Loucy (cell line): ENCODE measurements at regions not wholly inside any gene's neighbourhood (a gene's known extent, or its start where the extent isn't known, plus 50 kb on each side); places are given as distances from the start of the nearest gene placed in this dataset.

Experiments
- H2AFZ ChIP-seq: fragments of 200-600 bp; sonication (generic); 2 replicates; pipeline ENCODE4 v1.6.0; 2016; ENCODE audit warnings: antibody characterized with exemption, mild to moderate bottlenecking, low read length, moderate library complexity
- H3F3A ChIP-seq: fragments of 200-600 bp; 2 replicates; pipeline ENCODE4 v1.6.0; 2016; ENCODE audit warnings: antibody characterized with exemption, low read depth, mild to moderate bottlenecking
- H3K27me3 ChIP-seq: fragments of 200-600 bp; sonication (generic); 2 replicates; pipeline ENCODE4 v1.6.1; 2014; ENCODE audit warnings: low read length, mild to moderate bottlenecking; ENCODE audit not compliant: insufficient read depth, poor library complexity, severe bottlenecking
- H3K36me3 ChIP-seq: fragments of 200-600 bp; sonication (generic); 2 replicates; pipeline ENCODE4 v1.6.1; 2016; ENCODE audit warnings: low read length; ENCODE audit not compliant: insufficient read depth
- H3K4me1 ChIP-seq: fragments of 200-600 bp; sonication (generic); 2 replicates; pipeline ENCODE4 v1.5.1; 2014; ENCODE audit warnings: low read length, mild to moderate bottlenecking; ENCODE audit not compliant: insufficient read depth, poor library complexity, severe bottlenecking
- H3K4me2 ChIP-seq: fragments of 200-600 bp; sonication (generic); 2 replicates; pipeline ENCODE4 v1.6.0; 2014; ENCODE audit warnings: antibody characterized with exemption, low read length, low read depth, mild to moderate bottlenecking; ENCODE audit not compliant: poor library complexity, severe bottlenecking
- H3K4me3 ChIP-seq: fragments of 200-600 bp; sonication (generic); 2 replicates; pipeline ENCODE4 v1.5.1; 2014; ENCODE audit warnings: low read length, mild to moderate bottlenecking, mixed read lengths; ENCODE audit not compliant: poor library complexity, severe bottlenecking
- H3K79me2 ChIP-seq: fragments of 200-600 bp; sonication (generic); 2 replicates; pipeline ENCODE4 v1.6.1; 2014; ENCODE audit warnings: low read length; ENCODE audit not compliant: insufficient read depth
- H3K9ac ChIP-seq: fragments of 200-600 bp; sonication (generic); 2 replicates; pipeline ENCODE4 v1.6.0; 2014; ENCODE audit warnings: mild to moderate bottlenecking, low read depth, low read length, moderate library complexity; ENCODE audit not compliant: poor library complexity, severe bottlenecking
- H3K9me2 ChIP-seq: fragments of 200-600 bp; sonication (generic); replicated peaks from 2 replicates; pipeline ENCODE4 v1.6.1; 2016; ENCODE audit warnings: low read depth, low read length, mixed read lengths
- H3K9me3 ChIP-seq: fragments of 200-600 bp; sonication (generic); 2 replicates; pipeline ENCODE4 v1.6.1; 2014; ENCODE audit warnings: mild to moderate bottlenecking, antibody characterized with exemption, low read length, low read depth; ENCODE audit not compliant: insufficient read depth
- H4K20me1 ChIP-seq: fragments of 200-600 bp; sonication (generic); 2 replicates; pipeline ENCODE4 v1.6.0; 2014; ENCODE audit warnings: antibody characterized with exemption, low read length, mild to moderate bottlenecking; ENCODE audit not compliant: insufficient read depth, poor library complexity, severe bottlenecking
- CTCF ChIP-seq: fragments of 200-600 bp; sonication (generic); conservative IDR thresholded peaks from 2 replicates; pipeline ENCODE4 v1.5.1; 2014; ENCODE audit warnings: mild to moderate bottlenecking, antibody characterized with exemption, low read length
- EZH2phosphoT487 ChIP-seq: fragments of 200-600 bp; IDR thresholded peaks from 2 replicates; pipeline ENCODE4 v1.6.1; 2018; ENCODE audit warnings: antibody characterized with exemption, mild to moderate bottlenecking, moderate library complexity, borderline replicate concordance

- Histone ChIP-seq H3K4me1 (no peaks in the 10 kb centered on the region), H3K9me3 (peaks cover 1% of the 10 kb centered on the region; the same call in 1 of the 2 replicates), H3K9ac (no peak overlapping the region), H3K79me2 (no peaks in the 10 kb centered on the region), H3F3A (no peaks in the 10 kb centered on the region), H3K9me2 (no peaks in the 10 kb centered on the region), H3K27me3 (no peaks in the 10 kb centered on the region), H4K20me1 (no peaks in the 10 kb centered on the region), H3K4me3 (no peak overlapping the region), H3K4me2 (no peak overlapping the region), H2AFZ (no peak overlapping the region), H3K36me3 (no peaks in the 10 kb centered on the region)
- no peak for TF ChIP-seq CTCF
- TF ChIP-seq EZH2phosphoT487 = no peak
Measured at GRCh38 chr7:156014808-156015207, 202.5 kb upstream of the SHH start.

- H3K4me3 ChIP-seq = no peak overlapping the region
- no peaks in the 10 kb centered on the region for H3K9me2 ChIP-seq
- no peaks in the 10 kb centered on the region for H3F3A ChIP-seq
- no peaks in the 10 kb centered on the region; the same call in 1 of the 2 replicates for H3K9me3 ChIP-seq
- no peak overlapping the region for H3K9ac ChIP-seq
- no peaks in the 10 kb centered on the region for H3K27me3 ChIP-seq
- H4K20me1 ChIP-seq = no peaks in the 10 kb centered on the region
- no peaks in the 10 kb centered on the region for H3K4me1 ChIP-seq
- H2AFZ ChIP-seq = no peak overlapping the region
- TF ChIP-seq EZH2phosphoT487 = no peak
- TF ChIP-seq CTCF = no peak
- no peaks in the 10 kb centered on the region for H3K79me2 ChIP-seq
- no peaks in the 10 kb centered on the region for H3K36me3 ChIP-seq
- no peak overlapping the region for H3K4me2 ChIP-seq
Measured at GRCh38 chr7:156014201-156014600, 201.9 kb upstream of the SHH start.

GRCh38 chr7:156012412-156012811 lies 200.1 kb upstream of the SHH start:
- Histone ChIP-seq H3K4me3 (no peak overlapping the region), H3K4me1 (no peaks in the 10 kb centered on the region), H3K9me2 (no peaks in the 10 kb centered on the region), H3K36me3 (no peaks in the 10 kb centered on the region), H3K9ac (no peak overlapping the region), H2AFZ (no peak overlapping the region), H3K9me3 (no peaks in the 10 kb centered on the region; the same call in 1 of the 2 replicates), H3K79me2 (no peaks in the 10 kb centered on the region), H3K27me3 (no peaks in the 10 kb centered on the region), H3F3A (no peaks in the 10 kb centered on the region), H4K20me1 (no peaks in the 10 kb centered on the region), H3K4me2 (no peak overlapping the region)
- TF ChIP-seq EZH2phosphoT487 = no peak
- no peak for TF ChIP-seq CTCF
